BJ (cell line): ENCODE measurements at regions not wholly inside any gene's neighbourhood (a gene's known extent, or its start where the extent isn't known, plus 50 kb on each side); places are given as distances from the start of the nearest gene placed in this dataset.
"Not testable (repeated sequence)": the region's sequence is repeated elsewhere in the genome, so short reads cannot be mapped to it uniquely, and the experiment has no call there.

Source experiments
- CTCF ChIA-PET: fragments of 350-600 bp; formaldehyde crosslinking; extraction: SDS; loops from one replicate; lab custom pipeline; 2021; ENCODE audit warnings: antibody characterized with exemption, inconsistent platforms; lab: Yijun Ruan, JAX
- POLR2A ChIA-PET: fragments of 300-600 bp; sonication (Branson Sonifier 250); formaldehyde crosslinking; extraction: SDS; loops from one replicate; lab custom pipeline; 2021; ENCODE audit warnings: antibody characterized with exemption; lab: Charles Lee
- DNase-seq: peaks from one replicate; pipeline ENCODE4 v3.0.0-alpha.2; 2011; ENCODE audit warnings: low read depth
- H3K27me3 ChIP-seq: 2 replicates; pipeline ENCODE4 v1.6.0; 2011; ENCODE audit warnings: low read length; ENCODE audit not compliant: control insufficient read depth, insufficient read depth
- H3K36me3 ChIP-seq: 2 replicates; pipeline ENCODE4 v1.5.1; 2011; ENCODE audit warnings: low read length; ENCODE audit not compliant: control insufficient read depth, insufficient read depth
- H3K4me3 ChIP-seq: 2 replicates; pipeline ENCODE4 v1.5.1; 2011; ENCODE audit warnings: low read depth, mild to moderate bottlenecking, control low read depth, low read length
- TF ChIP-seq, protein P1 (sequence below): IDR thresholded peaks from 2 replicates; pipeline ENCODE4 v1.5.1; 2011; ENCODE audit warnings: low read depth, mild to moderate bottlenecking, control low read depth, inconsistent platforms, low read length, moderate library complexity; ENCODE audit not compliant: insufficient read depth

DNA sequence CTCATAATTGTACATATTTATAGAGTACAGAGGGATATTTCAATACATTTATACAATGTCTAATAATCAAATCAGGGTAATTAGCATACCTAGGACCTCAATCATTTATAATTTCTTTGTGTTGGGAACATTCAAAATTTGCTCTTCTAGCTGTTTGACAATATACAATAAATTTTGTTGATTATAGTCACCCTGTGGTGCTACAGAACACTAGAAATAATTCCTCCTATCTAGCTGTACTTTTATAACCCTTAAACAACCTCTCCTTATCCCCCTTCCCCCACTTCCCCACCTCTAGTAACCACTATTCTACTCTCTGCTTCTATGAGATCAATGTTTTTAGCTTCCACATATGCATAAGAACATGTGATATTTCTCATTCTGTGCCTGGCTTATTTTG, 328.4 kb upstream of the RBMS1 start:
- H3K36me3 ChIP-seq = no peaks in the 10 kb centered on the region
- DNase-seq = no peak
- ChIA-PET CTCF (no interaction called here), POLR2A (no interaction called here)
- H3K27me3 ChIP-seq = no peaks in the 10 kb centered on the region
- TF ChIP-seq, protein P1, sequence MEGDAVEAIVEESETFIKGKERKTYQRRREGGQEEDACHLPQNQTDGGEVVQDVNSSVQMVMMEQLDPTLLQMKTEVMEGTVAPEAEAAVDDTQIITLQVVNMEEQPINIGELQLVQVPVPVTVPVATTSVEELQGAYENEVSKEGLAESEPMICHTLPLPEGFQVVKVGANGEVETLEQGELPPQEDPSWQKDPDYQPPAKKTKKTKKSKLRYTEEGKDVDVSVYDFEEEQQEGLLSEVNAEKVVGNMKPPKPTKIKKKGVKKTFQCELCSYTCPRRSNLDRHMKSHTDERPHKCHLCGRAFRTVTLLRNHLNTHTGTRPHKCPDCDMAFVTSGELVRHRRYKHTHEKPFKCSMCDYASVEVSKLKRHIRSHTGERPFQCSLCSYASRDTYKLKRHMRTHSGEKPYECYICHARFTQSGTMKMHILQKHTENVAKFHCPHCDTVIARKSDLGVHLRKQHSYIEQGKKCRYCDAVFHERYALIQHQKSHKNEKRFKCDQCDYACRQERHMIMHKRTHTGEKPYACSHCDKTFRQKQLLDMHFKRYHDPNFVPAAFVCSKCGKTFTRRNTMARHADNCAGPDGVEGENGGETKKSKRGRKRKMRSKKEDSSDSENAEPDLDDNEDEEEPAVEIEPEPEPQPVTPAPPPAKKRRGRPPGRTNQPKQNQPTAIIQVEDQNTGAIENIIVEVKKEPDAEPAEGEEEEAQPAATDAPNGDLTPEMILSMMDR = no peak
- no peak overlapping the region for H3K4me3 ChIP-seq

DNA sequence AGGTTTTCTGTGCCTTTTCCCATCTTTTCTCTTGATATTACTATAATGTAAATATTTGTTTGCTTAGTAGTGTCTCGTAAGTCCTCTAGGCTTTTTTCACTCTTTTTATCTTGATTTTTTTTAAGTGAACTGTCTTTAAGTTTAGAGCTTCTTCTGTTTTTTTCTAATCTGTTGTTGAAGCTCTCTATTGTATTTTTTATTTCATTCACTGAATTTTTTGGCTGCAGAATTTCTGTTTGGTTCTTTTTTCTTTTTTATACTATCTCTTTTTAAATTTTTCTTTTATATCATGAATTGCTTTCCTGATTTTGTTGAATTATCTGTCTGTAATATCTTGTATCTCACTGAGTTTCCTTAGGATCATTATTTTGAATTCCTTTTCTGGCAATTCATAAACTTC, 331.8 kb upstream of the RBMS1 start:
- no peak for DNase-seq
- no peak overlapping the region for H3K4me3 ChIP-seq
- CTCF ChIA-PET = no interaction called here
- POLR2A ChIA-PET = interaction anchor here (0.5 kb wide), 1 partner anchor 12 kb away, joined by 6 read pairs; no protein-coding TSS in a partner anchor
- no peaks in the 10 kb centered on the region for H3K27me3 ChIP-seq
- TF ChIP-seq, protein P1 = no peak
- H3K36me3 ChIP-seq = no peaks in the 10 kb centered on the region

DNA sequence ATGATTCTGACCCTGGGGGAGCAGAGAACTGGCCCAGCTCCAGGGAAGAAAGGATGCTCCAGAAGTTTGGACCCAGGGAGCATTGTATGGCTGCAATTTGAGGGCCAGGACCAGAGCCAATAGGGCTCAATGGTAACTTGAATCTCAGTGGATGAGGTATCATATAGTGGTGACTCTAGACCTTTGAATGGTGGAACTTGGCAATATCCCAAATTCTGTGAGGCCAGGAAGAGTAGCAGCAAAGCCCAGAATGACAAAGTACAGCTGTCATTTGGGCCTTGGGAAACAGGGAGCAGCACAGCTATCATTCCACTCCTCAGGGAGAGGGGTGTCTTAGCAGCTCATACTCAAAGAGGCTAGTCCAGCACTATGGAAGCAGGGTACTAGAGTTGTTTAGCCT, 332.9 kb upstream of the RBMS1 start:
- DNase-seq = no peak
- POLR2A ChIA-PET = no interaction called here
- CTCF ChIA-PET = no interaction called here
- H3K4me3 ChIP-seq = no peak overlapping the region
- H3K36me3 ChIP-seq = no peaks in the 10 kb centered on the region
- H3K27me3 ChIP-seq = no peaks in the 10 kb centered on the region
- TF ChIP-seq, protein P1 = no peak

DNA sequence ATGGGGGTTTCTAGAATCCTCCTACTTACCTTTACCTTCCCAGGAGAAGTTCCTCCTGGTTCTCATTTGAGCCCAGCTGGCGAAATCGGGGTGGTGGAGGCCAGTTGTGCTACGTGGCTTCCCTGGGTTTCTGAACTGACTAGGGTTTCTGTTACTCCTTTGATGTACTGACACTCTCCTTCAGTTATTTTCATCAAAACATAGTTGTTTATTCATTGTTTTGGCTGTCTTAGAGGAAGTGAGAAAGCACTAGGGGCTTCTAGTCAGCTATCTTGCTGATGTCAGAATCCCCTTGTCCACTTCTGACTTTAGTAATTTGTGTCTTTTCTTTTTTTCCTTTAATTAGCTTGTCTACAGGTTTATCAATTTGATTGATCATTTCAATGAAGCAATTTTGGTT, 332.2 kb upstream of the TANK start:
- Histone ChIP-seq H3K27me3 (no peaks in the 10 kb centered on the region), H3K4me3 (no peak overlapping the region), H3K36me3 (no peaks in the 10 kb centered on the region)
- TF ChIP-seq, protein P1 = no peak
- no peak for DNase-seq
- CTCF ChIA-PET = interaction anchor here (0.8 kb wide), 1 partner anchor 14 kb away, joined by 3 read pairs; no protein-coding TSS in a partner anchor
- POLR2A ChIA-PET = no interaction called here

DNA sequence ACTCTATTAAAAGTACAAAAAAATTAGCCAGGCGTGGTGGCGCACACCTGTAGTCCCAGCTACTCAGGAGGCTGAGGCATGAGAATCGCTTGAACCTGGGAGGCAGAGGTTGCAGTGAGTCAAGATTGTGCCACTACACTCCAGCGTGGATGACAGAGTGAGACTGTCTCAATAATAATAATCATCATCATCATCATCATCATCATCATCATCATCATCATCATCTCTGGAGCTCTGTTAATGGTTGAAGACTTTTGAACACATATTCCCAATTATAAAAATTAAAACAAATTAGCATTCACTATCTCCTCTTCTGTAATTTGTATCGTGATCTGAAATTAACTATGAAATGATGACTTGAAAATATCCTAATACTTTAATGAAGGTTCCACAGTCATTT, 327.8 kb upstream of the TANK start:
- DNase-seq, CTCF ChIA-PET, H3K36me3 ChIP-seq, H3K27me3 ChIP-seq, POLR2A ChIA-PET, H3K4me3 ChIP-seq: not testable (repeated sequence)

DNA sequence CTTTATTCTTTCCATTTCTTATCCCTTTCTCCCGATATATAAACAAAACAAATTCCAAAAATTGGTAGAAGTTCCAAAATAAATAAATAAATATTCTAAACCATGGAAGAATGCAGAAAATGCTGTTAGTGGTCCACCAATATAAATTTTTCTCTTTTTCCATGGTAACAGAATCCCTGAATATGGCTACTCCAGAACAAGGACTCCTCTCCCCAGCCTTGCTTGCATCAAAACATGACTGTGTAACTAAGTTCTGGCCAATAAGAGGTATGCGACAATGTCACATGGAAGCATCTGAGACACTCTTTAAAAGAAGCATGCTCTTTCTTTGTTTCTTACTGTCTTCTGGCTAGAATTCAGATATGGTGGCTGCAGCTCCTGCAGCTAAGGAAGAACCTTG, 325.1 kb upstream of the TANK start:
- TF ChIP-seq, protein P1 = no peak
- POLR2A ChIA-PET = no interaction called here
- CTCF ChIA-PET = no interaction called here
- Histone ChIP-seq H3K36me3 (no peaks in the 10 kb centered on the region), H3K27me3 (no peaks in the 10 kb centered on the region), H3K4me3 (no peak overlapping the region)
- DNase-seq = peak; percentile 26
